GM21737 (cell line): ENCODE measurements at regions not wholly inside any gene's neighbourhood (a gene's known extent, or its start where the extent isn't known, plus 50 kb on each side); places are given as distances from the start of the nearest gene placed in this dataset.

Source experiments
- ATAC-seq: cut with Tn5 transposase; IDR thresholded peaks from one replicate; pipeline ENCODE4 v1.9.1; 2021; ENCODE audit warnings: mild to moderate bottlenecking, moderate library complexity; ENCODE audit not compliant: unreplicated experiment

DNA sequence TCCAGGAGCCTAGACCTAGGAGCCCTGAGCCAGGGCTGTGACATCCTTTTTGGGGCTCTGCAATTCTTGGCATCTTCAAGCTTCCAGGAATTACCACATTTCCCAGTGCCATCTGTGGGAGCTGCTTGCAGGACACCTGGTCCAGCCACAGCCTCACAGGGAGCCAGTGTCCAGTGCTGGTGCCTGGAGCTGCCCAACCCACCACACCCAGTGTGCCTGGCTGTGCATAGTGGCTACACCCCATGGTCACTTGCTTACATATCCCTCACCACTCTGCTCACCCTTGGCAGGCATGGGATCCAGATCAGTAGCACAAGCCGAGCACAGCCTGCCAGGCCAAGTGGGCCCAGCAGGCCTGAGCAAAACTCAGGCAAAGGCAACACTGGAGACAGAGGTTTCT, 2151.4 kb upstream of the PCDH20 start:
- no peak for ATAC-seq

DNA sequence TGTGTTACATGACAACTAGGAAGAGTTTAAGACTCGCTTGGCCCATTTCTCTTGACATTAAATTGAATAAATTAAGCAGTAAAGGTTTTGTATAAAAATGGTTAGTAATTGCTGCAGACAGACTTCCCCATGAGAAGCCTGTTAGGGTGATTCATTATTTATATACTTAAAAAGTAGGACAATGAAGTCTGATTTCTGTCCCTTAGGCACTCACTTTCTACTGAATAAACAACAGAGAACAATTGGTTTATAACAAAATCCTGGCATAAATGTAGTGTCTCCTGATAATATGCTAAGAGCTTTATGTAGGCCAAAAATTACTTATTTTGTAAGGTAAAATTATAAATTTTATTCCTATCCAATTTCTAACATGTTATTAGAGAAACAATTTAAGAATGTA, 2138.5 kb upstream of the PCDH20 start:
- no peak for ATAC-seq

DNA sequence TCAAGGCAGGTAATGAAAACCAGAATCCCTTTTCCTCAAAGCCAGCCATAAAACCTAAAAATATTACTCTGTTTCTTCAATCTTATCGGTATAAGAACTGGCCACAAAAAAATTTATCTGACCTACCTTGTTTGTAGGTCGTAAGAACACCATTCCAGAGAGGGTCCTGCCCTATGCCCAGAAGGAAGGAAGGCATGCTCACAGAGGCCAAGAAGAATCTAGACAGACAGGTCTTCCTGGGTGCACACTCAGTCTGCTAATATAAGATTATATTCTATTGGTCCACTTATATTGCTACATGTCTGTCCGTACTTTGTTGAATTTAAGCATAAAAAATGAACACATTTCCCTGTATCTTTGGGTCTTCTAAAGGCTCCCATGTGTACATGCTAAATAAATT, 2136.1 kb upstream of the PCDH20 start:
- no peak for ATAC-seq

DNA sequence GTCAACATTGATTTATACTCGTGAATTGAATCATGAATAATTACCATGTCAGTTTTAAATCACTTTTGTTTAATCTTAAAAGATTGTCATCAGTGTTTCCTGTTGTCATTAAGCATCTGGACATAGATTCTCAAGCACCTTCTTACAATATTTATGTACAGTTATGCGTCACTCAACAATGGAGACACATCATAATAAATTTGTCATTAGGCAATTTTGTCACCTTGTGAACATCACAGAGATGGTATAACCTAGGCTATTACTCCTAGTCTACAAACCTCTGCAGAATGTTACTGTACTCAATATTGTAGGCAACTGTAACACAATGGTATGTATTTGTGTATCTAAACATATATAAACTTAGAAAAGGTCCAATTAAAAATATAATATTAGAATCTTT, 2130.9 kb upstream of the PCDH20 start:
- no peak for ATAC-seq

DNA sequence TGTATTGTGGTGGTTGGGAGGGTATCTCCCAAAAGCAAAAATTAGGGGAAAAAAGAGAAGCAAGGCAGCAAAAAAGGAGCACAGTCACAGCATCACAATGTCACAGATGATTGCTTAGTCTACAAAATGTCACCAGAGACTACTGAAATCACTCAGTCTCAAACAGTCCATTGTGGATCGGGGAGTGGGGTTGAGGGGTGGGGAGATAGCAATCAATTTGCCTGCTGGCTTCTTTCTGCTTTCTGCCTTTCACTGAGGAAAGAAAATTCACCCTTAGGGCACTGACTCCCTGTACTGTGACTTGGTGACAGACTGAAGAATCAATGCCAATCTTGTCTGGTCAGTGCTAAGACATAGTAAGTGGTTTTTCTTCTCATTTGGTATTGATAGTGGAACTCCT, 2127.1 kb upstream of the PCDH20 start:
- ATAC-seq, result no peak

DNA sequence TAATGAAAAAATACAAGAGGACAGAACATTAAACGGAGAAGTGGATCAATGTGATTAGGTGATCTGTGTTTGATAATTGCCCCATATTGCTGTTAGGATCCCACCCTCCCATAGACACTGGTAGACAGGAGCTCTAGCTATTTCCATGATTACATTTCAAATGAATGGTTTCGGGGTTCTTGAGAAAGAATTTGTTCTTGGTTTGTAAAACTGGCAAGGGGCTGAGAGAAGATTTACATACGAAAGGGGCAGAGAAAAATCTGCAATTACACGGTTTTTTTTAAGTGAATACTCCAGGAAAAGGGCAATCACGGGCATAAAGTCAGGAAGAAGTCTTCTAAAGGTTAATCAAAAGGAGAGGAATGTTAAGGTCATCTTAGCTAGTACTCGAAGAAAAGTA, 2125.7 kb upstream of the PCDH20 start:
- ATAC-seq, result no peak

DNA sequence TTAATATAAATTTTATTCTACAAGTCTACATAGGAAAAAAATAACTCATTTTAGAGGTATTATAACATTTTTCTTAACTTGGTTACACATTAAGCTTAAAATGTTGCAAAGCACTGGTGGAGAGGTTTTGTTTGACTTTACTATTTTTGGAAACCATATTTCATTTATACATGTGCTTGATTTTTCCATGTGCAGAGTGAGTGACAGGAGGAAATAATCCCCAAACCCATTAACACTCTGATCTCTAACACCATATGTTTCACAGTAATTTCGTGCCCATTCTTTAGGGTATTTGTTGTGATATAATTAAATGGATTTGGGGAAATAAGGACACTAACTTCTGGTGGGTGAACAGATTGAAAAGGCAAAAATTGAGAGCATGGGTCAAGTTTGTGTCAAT, 2124.4 kb upstream of the PCDH20 start:
- ATAC-seq, result no peak

DNA sequence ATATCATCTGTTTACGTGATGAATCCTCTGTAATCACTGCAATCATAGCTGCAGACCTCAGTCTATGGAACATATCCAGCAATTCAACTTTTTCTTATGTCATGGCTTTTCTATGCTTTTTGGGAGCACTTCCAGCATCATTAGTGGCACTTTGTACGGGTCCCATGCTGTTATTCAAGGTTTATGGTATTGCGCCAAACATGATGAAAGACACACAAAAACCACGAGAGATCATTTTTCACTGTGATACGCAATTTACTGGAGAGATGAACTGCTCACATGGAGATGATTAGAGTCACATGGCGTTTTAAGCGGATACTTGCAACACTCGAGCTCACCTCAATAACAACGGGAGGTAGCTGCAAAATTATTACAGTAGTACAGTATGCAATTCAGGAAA, 2101.7 kb upstream of the PCDH20 start:
- no peak for ATAC-seq

DNA sequence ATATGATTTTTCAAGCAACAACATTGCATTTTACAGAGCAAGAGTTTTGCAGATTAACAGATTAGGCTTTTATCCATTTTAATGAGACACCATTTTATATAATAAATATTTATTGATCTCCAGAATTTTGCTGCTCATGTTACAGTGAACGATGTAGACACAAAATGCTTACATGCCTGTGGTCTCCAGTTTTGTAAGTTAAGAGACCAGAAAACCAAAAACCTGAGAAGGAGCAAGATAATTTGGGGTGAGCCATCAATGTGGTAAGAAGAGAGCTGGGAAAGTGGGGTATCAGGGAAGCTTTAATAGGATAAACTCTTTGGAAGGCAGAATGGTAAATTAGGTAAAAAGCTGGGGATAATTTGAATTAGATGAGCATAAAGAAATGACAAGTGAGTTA, 2100.5 kb upstream of the PCDH20 start:
- ATAC-seq, result no peak

DNA sequence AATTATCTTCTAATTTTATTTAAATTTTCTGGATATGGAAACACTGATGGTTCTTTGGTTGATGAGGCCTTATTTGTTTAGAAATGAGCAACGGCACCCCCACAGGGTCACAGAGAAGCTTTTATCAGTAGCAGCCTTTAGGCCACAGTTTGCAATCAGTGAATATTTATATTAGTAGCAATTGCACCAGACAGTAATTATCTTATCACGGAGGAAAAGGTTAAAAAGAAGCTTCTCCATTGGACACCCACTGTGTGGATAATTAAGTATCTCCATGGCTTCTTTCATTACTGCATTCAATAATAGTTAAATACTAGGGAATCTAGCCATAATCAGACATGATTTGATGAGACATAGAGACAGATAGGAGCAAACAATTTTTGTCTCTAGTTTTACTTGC, 2099.2 kb upstream of the PCDH20 start:
- ATAC-seq, result no peak

DNA sequence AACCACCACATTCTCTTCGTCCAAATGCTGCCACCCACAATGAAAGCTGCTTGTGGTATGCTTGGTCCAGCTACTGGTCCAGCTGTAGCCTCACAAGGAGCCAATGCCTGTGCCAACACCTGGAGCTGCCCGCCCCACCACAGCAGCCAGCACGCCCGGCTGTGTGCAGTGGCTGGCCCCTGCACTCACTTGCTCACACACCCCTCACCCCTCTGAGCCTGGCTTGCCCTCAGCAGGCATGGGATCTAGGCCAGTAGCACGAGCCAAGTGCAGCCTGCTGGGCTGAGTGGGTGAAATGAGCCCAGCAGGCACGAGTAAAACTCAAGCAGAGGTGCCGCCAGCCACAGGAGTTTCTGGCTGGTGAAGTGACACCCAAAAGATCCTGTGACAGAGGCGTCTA, 2096.4 kb upstream of the PCDH20 start:
- ATAC-seq, result no peak

DNA sequence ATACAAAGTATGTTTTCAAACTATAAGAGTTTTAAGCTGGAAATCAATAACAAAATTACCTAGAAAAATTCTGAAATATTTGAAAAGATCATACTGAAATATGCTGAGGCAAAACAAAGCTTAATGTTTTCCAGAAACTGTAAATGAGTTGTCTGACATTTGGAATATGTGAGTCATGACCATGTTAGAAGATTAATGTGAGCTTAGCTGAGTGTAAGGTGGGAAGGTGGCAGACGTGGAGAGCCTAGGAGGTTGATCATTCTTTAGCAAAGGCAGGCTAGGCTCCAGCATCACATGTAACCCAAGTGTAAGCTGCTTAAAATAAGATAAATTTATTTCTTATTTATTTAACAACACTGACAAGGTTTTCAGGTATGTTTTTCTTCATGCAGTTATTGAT, 2086.1 kb upstream of the PCDH20 start:
- ATAC-seq, result no peak

DNA sequence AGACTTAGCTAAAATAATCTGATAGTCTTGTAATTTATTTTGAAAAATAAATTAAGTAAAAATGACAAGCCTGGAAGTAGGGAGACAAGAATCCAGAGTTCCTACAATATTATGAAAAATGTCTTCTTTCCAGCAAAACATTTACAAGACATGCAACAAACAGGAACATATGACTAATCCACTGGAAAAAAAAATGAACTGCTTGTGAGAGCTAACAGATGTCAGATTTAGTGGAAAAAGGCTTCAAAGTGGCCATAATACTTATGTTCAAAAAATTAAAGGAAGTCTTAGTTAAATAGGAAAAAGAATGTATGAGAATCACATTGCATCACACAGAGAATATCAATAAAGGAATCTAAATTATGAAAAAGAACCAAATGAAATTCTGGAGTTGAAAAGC, 2082.0 kb upstream of the PCDH20 start:
- ATAC-seq, result no peak

DNA sequence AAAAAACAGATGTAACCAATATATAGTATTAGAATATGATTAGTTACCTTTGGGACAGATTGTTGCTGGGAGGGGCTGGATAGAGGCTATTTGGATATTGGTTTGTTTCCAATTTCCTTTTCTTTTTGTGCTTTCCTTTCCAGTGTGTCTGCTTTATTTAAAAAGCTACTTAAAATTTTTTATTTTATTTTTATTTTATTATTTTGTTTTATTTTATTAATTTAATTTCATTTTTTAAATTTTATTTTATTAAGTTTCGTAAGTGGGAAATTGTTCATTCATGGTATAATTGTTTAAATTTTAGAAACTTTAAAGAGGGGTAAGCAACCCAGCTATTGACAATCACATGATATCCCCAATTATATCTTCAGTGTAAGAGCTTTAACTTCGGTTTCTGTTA, 2077.0 kb upstream of the PCDH20 start:
- no peak for ATAC-seq

DNA sequence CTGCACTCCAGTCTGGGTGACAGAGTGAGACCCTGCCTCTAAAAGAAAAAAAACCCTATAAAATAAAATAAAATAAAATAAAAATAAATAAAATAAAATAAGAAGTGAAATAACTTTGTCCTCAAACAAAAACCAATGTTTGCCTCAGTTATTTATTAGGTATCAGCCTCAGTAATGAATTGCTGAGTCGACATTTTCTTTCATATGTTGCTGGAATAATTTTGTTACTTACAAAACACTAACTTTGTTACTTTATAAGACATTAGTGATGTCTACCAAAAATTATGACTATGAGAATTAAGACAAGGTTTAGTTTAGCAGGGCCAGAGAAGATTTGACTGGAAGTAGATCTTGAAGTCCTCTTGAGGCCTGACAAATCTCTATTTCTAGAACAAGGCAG, 2074.5 kb upstream of the PCDH20 start:
- no peak for ATAC-seq

DNA sequence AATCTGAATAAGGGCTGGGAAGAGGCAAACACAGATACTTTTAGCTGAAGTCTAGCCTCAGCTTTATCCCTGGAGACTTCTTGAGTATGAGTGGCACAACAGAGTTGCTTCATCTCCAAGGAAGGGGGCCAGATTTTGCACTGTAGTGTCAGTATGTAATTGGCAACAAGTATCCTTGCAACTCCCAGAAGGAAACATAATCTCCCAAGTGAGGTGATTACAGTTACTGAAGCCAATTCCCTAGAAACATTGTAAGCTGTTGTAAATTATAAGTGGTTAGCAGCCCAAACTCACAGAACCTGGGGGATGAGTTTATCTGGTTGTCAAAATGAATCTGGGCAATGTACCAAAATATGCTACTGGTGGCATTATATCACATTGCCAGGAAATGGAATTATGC, 2065.7 kb upstream of the PCDH20 start:
- ATAC-seq, result no peak

DNA sequence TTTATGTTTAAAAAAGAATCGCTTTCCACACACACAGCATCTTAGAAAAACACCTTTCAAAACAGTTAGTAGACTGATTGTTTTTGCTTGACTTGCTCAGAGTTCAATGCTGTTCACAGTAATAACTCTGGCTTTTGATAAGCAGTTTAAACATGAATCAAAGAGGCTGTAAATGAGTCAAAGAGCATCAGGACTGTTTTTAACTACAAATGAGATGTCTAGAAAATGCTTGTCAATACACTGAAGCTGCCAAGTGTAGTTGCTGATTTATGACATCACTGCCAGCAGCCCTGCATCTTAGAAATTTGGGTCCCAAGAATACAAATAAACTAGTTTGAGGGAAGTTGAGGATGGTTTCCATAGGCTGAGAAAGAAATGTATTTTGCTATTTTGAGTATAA, 2057.1 kb upstream of the PCDH20 start:
- no peak for ATAC-seq

DNA sequence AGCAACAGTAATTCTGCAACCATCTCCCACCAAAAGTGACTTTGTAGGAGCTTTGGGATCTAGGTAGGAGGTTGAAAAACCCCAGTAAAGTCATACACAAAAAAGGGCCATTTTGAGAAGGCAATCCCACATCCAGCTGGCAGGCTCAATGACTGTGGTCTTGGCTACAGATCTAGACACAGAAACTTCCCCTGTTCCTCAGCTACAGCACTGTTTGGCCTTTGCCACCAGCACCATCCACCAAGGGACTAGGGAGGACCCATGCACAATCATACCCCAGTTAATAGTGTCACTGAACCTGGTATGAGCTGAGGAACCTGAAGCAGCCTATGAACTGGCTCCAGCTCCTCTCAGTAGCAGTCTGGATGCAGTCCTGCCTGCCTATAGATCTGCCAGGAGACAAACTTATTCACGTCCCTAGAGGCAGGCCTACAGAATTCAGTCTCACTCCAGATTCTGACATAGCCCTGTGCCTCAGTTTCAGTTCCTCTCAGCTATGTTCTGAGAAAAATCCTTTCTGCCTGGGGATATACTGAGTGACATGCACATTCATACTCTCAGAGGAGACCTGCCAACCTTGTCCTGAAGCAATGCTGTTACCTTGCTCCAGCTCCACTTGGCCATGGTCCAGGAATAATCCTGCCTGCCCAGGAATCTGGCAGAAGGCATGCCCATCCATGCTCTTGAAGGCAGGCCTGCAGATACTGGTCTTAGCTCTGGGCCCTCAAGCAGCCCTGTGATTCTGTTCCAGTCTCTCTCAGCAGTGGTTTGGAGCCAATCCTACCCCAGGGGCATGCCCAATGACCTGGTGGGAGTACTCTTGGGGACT, 2048.3 kb upstream of the PCDH20 start:
- peak; percentile 92 for ATAC-seq

DNA sequence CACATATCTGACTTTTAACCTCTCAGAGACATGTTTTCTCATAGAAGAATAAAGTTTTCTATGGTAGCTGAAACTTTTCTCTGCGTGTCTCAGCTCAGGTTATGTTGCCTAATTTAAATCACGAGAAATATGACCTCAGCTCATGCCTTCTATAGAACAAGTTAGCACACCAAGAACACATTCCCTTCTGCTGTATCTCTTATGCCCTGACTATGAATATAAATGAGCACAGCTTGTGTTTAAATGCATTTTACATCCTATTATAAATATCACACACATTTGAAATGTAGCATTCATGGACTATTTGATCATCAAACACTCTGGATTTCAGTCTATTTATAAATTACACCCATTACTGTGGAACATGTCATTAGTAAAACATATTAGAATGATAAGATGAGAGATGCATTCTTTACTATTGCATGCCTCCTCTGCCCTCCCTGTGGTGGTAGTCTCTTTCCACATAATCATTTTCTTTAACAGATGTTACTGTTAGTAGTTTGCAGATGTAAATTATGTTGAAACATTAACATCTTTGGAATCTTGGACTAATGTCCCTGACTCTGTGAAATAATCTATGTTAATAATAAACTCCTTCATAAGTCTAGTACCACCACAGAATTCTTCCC, 2044.9 kb upstream of the PCDH20 start:
- ATAC-seq, result no peak

DNA sequence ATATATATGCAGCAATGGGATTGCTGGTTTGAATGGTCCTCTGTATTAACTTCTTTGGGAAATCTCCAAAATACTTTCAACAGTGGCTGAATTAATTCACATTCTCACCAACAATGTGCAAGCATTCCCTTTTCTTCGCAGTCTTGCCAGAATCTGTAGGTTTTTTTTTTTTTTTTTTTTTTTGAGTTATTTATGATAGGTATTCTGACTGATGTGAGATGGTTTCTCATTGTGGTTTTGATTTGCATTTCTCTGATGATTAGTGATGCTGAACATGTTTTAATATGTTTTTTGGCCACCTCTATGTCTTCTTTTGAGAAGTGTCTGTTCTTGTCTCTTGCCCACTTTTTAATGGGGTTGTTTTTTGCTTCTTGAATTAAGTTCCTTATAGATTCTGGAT, 2041.5 kb upstream of the PCDH20 start:
- no peak for ATAC-seq

DNA sequence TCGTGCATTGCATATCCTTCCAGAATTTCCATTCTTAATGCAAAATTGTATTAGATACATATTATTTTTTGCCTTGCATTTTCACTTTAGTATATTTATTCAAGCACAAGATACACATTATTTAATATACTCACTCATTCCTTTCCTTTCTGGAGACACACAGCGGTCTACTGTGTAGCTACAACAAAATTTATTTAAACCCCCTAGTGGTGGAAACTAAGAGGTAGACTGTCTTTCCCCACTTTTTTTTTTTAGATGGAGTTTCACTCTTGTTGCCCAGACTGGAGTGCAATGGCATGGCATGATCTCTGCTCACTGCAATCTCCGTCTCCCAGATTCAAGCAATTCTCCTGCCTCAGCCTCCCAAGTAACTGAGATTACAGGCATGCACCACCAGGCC, 2040.3 kb upstream of the PCDH20 start:
- no peak for ATAC-seq

DNA sequence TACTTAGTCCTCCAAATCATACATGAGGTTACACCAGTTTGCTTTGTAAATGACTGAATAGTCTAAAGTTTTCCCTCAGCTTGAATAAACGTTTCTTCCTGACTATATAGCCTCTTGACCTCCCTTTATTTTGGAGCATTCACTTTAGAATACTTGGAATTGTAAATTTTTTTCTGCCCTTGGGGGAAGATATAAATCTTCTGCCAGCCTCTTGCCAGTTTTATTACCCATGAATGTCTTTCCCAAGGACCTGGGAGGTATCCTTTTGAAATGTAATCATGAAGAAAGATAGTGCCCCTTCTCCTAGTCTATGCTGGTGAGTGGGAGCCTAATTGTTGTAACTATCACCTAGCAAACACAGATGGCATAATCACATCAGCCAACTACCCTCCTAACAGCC, 2033.9 kb upstream of the PCDH20 start:
- ATAC-seq, result no peak

DNA sequence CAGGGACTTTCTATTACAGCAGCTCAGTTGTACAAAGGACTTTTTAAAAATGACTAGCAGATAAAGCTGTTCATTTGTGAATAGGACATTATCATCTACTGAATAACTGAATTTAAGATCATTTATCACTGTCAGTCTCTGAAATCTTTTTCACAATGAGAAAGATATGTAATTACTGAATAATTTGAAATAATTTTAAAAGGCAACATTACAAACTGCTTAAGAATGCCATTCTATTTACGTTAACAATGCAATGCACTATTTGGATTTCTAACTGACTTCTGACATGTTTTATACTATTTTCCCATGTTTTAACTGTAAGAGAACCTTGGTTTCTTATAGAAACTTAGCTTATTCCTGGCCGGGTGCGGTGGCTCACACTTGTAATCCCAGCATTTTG, 2033.0 kb upstream of the PCDH20 start:
- ATAC-seq, result no peak
